Suprapubic skin (tissue), 4 donors: ENCODE measurements at regions not wholly inside any gene's neighbourhood (a gene's known extent, or its start where the extent isn't known, plus 50 kb on each side); places are given as distances from the start of the nearest gene placed in this dataset.

Source experiments
- POLR2A ChIP-seq, 2 donors: fragments of 450-650 bp; IDR thresholded peaks; one replicate each; pipeline ENCODE4 v1.6.1; 2017; ENCODE audit warnings: antibody characterized with exemption in 2 of 2, mild to moderate bottlenecking in 2 of 2, moderate library complexity in 2 of 2
- POLR2AphosphoS5 ChIP-seq, 3 donors: sonication (generic); formaldehyde crosslinking; IDR thresholded peaks; one replicate each; pipeline ENCODE4 v1.6.1; 2017; ENCODE audit warnings: antibody characterized with exemption in 3 of 3

- no peak for TF ChIP-seq POLR2A (IDR thresholded peaks at IDR 0.05)
- TF ChIP-seq POLR2AphosphoS5 (IDR thresholded peaks at IDR 0.05), result no peak
Measured at GRCh38 chr14:26191123-26191522, 406.7 kb downstream of the NOVA1 start.
